MG63 (cell line): ENCODE measurements at regions not wholly inside any gene's neighbourhood (a gene's known extent, or its start where the extent isn't known, plus 50 kb on each side); places are given as distances from the start of the nearest gene placed in this dataset.

ENCODE experiments used
- DNase-seq: peaks from one replicate; pipeline ENCODE4 v3.0.0-alpha.2; 2020
- H3K27me3 ChIP-seq: fragments of 250-450 bp; sonication (Bioruptor Pico); 2 replicates; pipeline ENCODE4 v1.5.1; 2020; ENCODE audit warnings: mild to moderate bottlenecking, moderate library complexity
- H3K36me3 ChIP-seq: fragments of 250-450 bp; sonication (Bioruptor Pico); 2 replicates; pipeline ENCODE4 v1.5.1; 2020; ENCODE audit warnings: mild to moderate bottlenecking, moderate library complexity
- H3K4me3 ChIP-seq: fragments of 250-450 bp; sonication (Bioruptor Pico); 2 replicates; pipeline ENCODE4 v1.5.1; 2020; ENCODE audit warnings: mild to moderate bottlenecking, moderate library complexity
- H3K9me3 ChIP-seq: fragments of 250-450 bp; sonication (Bioruptor Pico); 2 replicates; pipeline ENCODE4 v1.5.1; 2020; ENCODE audit warnings: mild to moderate bottlenecking, moderate library complexity

DNA sequence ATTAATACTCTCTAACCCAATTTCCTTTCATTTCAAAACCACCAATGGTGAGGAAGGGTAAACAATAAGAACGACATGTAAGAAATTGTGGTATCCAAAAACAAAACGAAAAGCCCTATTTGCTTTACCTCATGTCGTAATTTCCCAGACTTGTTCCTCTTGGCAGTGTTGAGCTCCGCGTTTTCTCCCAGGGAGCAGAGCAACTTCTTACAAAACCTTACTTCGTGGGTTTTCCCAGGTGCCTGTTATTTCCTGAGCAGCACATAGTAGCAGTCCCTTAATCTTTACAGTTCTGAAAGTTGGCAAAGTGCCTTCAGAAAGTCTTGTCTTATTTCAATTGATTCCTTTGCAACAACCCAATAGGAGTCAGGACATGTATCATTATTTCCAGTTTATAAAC is 207.9 kb upstream of the MARCKS start:
- no peak for DNase-seq
- H3K9me3 ChIP-seq: no peaks in the 10 kb centered on the region
- no peaks in the 10 kb centered on the region for H3K27me3 ChIP-seq
- no peaks in the 10 kb centered on the region for H3K36me3 ChIP-seq
- peak overlapping the region; percentile 6; the same call in 1 of the 2 replicates for H3K4me3 ChIP-seq

DNA sequence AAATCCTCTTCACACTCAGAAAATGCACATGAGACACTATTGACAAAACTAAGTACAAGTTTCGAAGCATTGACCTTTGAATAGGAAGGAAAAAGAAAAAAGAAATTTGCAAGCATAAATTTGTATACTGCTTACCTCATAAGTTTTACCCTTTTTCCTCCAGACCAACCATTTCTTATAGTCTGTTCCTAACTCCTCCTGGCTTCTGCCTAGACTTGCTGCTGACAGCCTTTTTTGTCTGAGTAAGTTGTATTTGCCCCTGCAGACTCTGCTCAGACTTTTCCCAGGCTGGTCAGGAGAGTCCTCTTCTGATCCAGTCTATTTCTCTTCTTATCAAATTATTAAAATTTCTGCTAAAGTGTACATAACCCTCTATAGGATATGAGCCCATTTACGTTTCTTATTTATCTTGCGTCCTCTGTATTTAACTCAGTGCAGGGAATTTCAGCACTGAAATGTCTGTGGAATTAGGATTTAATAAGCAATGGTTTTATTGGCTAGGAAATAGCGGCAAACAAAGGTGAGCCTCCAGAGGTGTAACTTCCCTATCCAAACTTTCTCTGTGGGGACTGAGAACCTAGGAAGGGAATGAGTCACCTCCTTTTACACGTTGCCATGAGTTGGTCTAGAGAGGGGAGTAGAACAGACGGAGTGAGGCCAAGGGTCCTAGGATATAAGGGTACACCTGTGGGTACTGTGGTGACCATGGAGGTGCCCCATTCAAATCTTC is 207.1 kb upstream of the MARCKS start:
- DNase-seq: no peak
- no peak overlapping the region for H3K4me3 ChIP-seq
- no peaks in the 10 kb centered on the region for H3K9me3 ChIP-seq
- no peaks in the 10 kb centered on the region for H3K36me3 ChIP-seq
- no peaks in the 10 kb centered on the region for H3K27me3 ChIP-seq

DNA sequence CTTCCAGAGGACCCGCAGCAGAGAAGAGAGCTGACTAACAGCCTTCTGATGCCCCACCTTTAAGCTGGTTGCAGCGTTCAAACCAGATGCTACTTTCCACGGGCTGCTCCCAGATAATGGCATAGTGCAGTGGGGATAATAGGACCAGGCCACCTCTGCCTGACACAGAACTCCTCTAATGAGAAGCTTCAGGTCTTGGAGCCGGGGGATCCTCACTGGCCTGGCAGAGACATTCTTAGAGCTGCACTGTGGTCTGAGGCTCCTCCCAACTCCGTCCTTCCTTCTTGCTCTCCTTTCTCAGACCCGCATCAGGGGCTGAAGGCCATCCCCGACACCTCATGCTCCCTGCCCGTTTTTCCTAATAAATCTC is 206.6 kb upstream of the MARCKS start:
- no peak overlapping the region for H3K4me3 ChIP-seq

DNA sequence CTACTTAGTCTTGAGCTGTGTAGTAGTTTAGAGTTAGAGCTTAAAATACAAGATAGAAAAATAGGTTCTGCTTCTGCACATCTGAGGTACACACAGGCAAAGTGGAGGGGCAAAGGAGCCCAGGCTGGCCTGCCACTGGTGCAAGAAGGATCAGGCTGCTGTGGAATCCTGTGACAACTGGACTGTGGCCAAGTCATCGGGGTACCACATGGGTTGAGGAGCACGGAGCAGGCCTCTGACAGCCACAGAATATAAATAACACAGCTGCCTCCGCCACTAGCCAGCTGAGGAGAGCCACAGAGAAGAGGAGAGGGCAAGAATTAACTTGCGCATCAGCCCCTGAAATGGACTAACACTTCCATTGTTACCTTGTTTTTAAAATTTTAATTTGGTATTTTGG is 206.0 kb upstream of the MARCKS start:
- Histone ChIP-seq H3K36me3 (no peaks in the 10 kb centered on the region), H3K27me3 (no peaks in the 10 kb centered on the region), H3K4me3 (no peak overlapping the region), H3K9me3 (no peaks in the 10 kb centered on the region)
- DNase-seq: no peak

More for the DNA sequence above, 206.6 kb upstream of the MARCKS start:
- H3K27me3 ChIP-seq: no peaks in the 10 kb centered on the region
- H3K9me3 ChIP-seq: no peaks in the 10 kb centered on the region
- no peaks in the 10 kb centered on the region for H3K36me3 ChIP-seq
- no peak for DNase-seq

- Histone ChIP-seq H3K27me3 (no peaks in the 10 kb centered on the region), H3K36me3 (no peaks in the 10 kb centered on the region), H3K4me3 (no peak overlapping the region), H3K9me3 (no peaks in the 10 kb centered on the region)
- no peak for DNase-seq
Observed at GRCh38 chr6:113651920-113652319, 205.2 kb upstream of the MARCKS start.

- Histone ChIP-seq H3K4me3 (no peak overlapping the region), H3K9me3 (no peaks in the 10 kb centered on the region), H3K36me3 (no peaks in the 10 kb centered on the region), H3K27me3 (no peaks in the 10 kb centered on the region)
- DNase-seq: no peak
Observed at GRCh38 chr6:113653275-113653674, 203.9 kb upstream of the MARCKS start.

- DNase-seq: peak; percentile 98
- Histone ChIP-seq H3K27me3 (no peaks in the 10 kb centered on the region), H3K36me3 (no peaks in the 10 kb centered on the region), H3K9me3 (no peaks in the 10 kb centered on the region), H3K4me3 (no peak overlapping the region)
Observed at GRCh38 chr6:113654396-113654795, 202.7 kb upstream of the MARCKS start.

- Histone ChIP-seq H3K27me3 (no peaks in the 10 kb centered on the region), H3K9me3 (no peaks in the 10 kb centered on the region; the same call in 1 of the 2 replicates), H3K4me3 (no peak overlapping the region), H3K36me3 (no peaks in the 10 kb centered on the region)
- no peak for DNase-seq
Observed at GRCh38 chr6:113655761-113656160, 201.4 kb upstream of the MARCKS start.

DNA sequence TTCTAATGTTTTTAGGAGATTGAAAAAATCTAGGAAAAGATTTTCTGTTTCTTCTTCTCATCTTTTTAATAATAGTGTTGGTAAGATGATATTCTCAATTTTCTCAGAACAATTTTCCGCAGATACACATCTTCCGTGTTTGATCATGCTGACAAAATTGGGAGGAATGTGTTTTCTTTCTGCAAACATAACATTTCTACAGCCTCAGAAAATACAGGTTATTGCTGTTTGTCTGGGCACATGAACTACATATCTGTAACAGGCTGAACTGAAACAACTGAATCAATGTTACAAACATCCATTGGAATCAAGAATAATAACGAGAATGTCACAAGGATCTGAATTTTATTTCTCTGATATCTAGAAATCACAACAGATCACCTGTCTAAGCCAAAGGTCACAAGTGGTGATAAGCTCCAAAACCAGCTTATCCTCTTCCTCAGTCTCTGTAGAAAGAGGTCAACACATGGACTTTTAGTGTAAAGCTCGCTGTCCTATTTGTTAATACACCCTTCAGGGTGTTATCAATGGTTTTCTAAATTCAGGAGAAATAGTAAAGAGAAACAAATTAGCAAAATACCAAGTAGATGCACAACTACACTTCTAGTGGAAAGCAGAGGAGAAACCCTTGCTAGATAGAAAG is 197.3 kb upstream of the MARCKS start:
- Histone ChIP-seq H3K4me3 (no peak overlapping the region), H3K36me3 (no peaks in the 10 kb centered on the region), H3K27me3 (no peaks in the 10 kb centered on the region)

GRCh38 chr6:113660819-113661218 is 196.3 kb upstream of the MARCKS start:
- Histone ChIP-seq H3K27me3 (no peaks in the 10 kb centered on the region), H3K36me3 (no peaks in the 10 kb centered on the region), H3K4me3 (no peak overlapping the region), H3K9me3 (no peaks in the 10 kb centered on the region; the same call in 1 of the 2 replicates)
- DNase-seq: no peak

More for the DNA sequence above, 197.3 kb upstream of the MARCKS start:
- H3K9me3 ChIP-seq: no peaks in the 10 kb centered on the region; the same call in 1 of the 2 replicates
- DNase-seq: no peak

DNA sequence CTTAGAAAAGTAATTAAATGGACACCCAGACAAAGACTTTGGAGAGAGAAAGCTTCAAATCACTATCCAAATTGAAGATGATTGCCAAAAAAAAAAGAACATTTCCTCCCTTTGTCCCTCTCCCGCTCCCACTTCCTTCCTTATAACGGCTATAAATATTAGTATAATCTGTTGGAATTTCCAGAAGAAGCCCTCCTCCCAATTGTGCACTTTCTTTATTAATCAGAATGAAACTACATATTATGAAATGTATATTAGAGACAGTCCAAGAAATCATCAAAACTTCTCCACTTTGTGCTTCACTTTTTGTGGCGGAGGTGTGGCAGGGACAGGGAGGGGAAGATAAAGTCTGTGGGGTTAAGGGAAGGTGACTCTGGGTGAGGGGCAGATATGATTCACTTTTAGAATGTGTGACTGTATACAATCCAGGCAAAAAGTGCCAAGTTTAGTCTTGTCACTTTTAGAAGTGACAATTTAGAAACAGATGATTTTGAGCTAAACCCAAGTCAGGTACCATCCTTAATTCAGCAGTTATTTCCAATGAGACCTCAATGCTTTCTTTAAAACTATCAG is 195.0 kb upstream of the MARCKS start:
- Histone ChIP-seq H3K36me3 (no peaks in the 10 kb centered on the region), H3K9me3 (no peaks in the 10 kb centered on the region; the same call in 1 of the 2 replicates), H3K27me3 (no peaks in the 10 kb centered on the region), H3K4me3 (no peak overlapping the region)
- DNase-seq: no peak

DNA sequence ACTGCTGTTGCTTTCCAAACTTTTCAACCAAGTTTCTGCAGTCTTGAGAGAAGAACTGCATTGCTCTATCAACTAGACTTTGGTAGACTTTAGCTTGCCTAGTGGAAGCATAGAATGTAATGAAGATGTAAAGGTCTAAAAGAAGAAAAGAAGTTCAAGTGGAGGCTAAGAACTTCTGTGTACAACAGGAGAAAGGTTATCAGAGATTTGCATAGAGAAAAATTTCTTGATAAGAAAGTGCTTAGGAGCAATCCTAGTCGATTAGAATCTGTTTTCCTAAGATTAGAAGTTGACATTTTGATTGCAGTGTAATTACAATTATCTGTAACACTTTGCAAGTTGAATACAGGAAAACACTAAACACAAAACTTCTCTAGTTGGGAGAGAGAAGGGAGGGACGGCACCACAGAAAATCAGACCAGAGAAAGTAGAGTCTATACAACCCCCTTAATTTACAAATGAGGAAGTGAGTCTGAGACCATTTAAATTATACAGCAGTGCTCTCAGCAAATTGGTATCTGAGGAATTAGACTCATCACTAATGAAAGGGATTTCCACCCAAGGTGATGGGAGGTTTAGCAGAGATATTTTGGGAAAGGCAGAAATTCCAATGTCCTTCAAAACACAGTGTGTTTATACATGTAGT is 194.3 kb upstream of the MARCKS start:
- Histone ChIP-seq H3K36me3 (no peaks in the 10 kb centered on the region), H3K9me3 (no peaks in the 10 kb centered on the region; the same call in 1 of the 2 replicates), H3K4me3 (no peak overlapping the region), H3K27me3 (no peaks in the 10 kb centered on the region)
- DNase-seq: no peak

- no peaks in the 10 kb centered on the region; the same call in 1 of the 2 replicates for H3K9me3 ChIP-seq
- no peak for DNase-seq
- H3K4me3 ChIP-seq: no peak overlapping the region
- no peaks in the 10 kb centered on the region for H3K27me3 ChIP-seq
- no peaks in the 10 kb centered on the region for H3K36me3 ChIP-seq
Observed at GRCh38 chr6:113664909-113665308, 192.2 kb upstream of the MARCKS start.

DNA sequence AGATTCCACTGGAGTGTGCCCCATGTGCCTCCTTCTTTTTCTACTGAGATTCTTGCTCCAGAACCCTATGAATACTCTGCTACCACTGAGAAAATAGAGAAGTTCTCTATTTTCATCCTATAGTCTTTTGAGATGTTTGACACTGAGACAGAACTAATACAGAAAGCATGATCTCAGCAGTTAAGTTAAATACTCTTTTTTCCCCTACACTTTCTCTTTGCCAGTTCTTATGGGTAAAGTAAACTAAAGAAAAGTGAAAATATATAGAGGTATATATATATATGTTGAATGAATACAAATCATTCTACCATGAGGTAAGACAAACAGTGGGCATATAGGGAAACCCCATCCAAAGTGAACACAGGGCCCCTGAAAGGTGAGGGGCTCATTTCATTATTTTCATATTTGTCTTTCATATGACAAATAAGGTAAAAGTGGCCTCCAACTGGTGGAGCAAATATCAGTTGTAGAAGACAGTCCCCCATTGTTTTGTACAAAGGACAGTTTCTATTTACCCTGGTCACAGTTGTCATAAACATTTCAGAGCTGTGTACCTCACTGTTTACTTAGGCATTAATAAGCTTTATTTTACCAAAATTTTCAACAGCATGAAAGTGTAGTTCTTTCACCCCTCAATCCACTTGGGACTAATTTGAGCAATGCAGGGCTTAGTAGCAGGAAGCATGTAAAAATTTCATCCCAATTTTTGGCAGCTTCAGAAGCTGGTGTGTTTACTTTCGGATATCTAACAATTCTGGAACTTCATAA is 188.3 kb upstream of the MARCKS start:
- Histone ChIP-seq H3K4me3 (no peak overlapping the region), H3K36me3 (no peaks in the 10 kb centered on the region), H3K27me3 (no peaks in the 10 kb centered on the region), H3K9me3 (no peaks in the 10 kb centered on the region)
- DNase-seq: no peak

DNA sequence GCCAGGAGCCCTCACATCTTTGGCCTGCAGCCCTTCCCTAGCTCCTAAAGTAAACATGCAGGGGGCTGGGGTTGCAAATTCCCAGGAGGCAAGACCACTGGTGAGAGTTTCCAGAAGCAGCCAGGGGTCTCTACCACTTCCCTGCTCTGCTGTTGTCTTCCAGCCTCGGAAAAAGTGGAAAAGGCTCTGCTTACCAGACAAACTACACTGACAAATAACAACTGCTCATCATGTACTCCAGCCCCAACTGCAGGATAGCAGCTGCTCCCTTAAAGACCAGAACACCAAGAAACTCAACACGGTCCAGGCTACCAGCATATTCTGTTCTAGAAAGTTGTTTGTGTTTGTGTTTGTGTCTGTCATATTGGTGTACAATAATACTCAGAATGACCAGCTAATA is 187.5 kb upstream of the MARCKS start:
- no peaks in the 10 kb centered on the region for H3K27me3 ChIP-seq
- no peaks in the 10 kb centered on the region for H3K36me3 ChIP-seq
- no peak overlapping the region for H3K4me3 ChIP-seq
- no peaks in the 10 kb centered on the region for H3K9me3 ChIP-seq
- no peak for DNase-seq

DNA sequence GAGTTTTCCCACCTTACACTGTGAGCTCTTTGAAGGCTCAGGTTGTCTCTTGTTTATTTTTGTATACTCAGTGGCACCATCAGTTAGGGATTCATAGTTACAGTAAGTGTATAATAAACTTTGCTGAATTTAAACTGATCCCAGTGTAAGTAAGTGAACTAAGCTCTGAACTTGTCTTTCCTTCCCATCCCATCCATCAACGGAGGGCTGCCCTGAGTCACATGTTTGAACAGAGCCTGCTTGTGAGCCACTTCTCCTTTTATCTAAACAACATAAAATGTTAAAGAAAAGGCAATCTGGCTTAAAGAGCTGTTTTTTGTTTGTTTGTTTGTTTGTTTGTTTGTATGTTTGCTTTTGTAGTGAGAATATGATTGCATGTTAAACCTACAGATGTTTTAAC is 185.7 kb upstream of the MARCKS start:
- Histone ChIP-seq H3K4me3 (no peak overlapping the region), H3K9me3 (no peaks in the 10 kb centered on the region), H3K36me3 (no peaks in the 10 kb centered on the region), H3K27me3 (no peaks in the 10 kb centered on the region)
- DNase-seq: no peak
